GM23248 (cell line): ENCODE measurements at regions not wholly inside any gene's neighbourhood (a gene's known extent, or its start where the extent isn't known, plus 50 kb on each side); places are given as distances from the start of the nearest gene placed in this dataset.

ENCODE experiments used
- EZH2 ChIP-seq: fragments of 200-600 bp; sonication (generic); IDR thresholded peaks from 2 replicates; pipeline ENCODE4 v1.6.1; 2018; ENCODE audit warnings: antibody characterized with exemption, mild to moderate bottlenecking; ENCODE audit not compliant: insufficient read depth, poor library complexity, severe bottlenecking
- EZH2phosphoT487 ChIP-seq: fragments of 200-600 bp; sonication (generic); IDR thresholded peaks from 2 replicates; pipeline ENCODE4 v1.6.1; 2018; ENCODE audit warnings: antibody characterized with exemption, moderate library complexity, mild to moderate bottlenecking, low read depth; ENCODE audit not compliant: insufficient read depth

DNA sequence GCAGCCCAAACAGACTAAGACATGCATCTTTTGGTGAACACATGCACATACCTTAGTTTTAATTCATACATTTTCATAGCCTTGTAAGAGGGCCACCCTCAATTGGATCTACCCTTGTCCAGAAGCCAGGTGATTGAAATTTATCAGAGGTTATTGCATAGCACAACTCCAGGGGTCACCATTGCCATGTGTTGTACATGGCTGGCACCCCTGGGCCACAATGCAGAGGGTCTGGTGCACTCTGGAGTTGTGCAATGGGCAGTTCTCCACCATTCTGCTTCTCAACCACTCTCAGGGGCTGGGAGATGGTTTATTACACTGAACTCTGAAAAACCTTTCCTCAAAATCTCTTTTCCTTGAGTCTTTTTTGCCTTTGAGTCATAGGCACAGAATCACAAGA is 184.4 kb upstream of the CXorf66 start:
- TF ChIP-seq EZH2 (no peak), EZH2phosphoT487 (no peak)
